HuH-7.5 (cell line): ENCODE measurements at regions not wholly inside any gene's neighbourhood (a gene's known extent, or its start where the extent isn't known, plus 50 kb on each side); places are given as distances from the start of the nearest gene placed in this dataset.
"Not testable (repeated sequence)": the region's sequence is repeated elsewhere in the genome, so short reads cannot be mapped to it uniquely, and the experiment has no call there.

Source experiments
- DNase-seq: peaks from one replicate; pipeline ENCODE4 v3.0.0; 2011; ENCODE audit warnings: low spot score

- no peak for DNase-seq
Measured at GRCh38 chr5:171714851-171715250, 70.8 kb upstream of the SMIM23 start.

GRCh38 chr5:171715551-171715950, 70.1 kb upstream of the SMIM23 start:
- DNase-seq: no peak

- no peak for DNase-seq
Measured at GRCh38 chr5:171720086-171720485, 65.5 kb upstream of the SMIM23 start.

- no peak for DNase-seq
Measured at GRCh38 chr5:171721464-171721863, 64.2 kb upstream of the SMIM23 start.

- DNase-seq: no peak
Measured at GRCh38 chr5:171724468-171725204, 61.0 kb upstream of the SMIM23 start.

GRCh38 chr5:171725205-171725601, 60.4 kb upstream of the SMIM23 start:
- DNase-seq: no peak

- DNase-seq: not testable (repeated sequence)
Measured at GRCh38 chr5:171726819-171727218, 58.8 kb upstream of the SMIM23 start.

- DNase-seq: no peak
Measured at GRCh38 chr5:171728686-171729085, 56.9 kb upstream of the SMIM23 start.
